Left ventricle myocardium inferior (tissue), 1 donor: ENCODE measurements at regions not wholly inside any gene's neighbourhood (a gene's known extent, or its start where the extent isn't known, plus 50 kb on each side); places are given as distances from the start of the nearest gene placed in this dataset.

ENCODE experiments used
- DNase-seq: peaks from one replicate; pipeline ENCODE4 v3.0.0-alpha.2; 2020
- H3K27ac ChIP-seq: fragments of 200-600 bp; replicated peaks from 2 replicates; pipeline ENCODE4 v1.8.0; 2021
- H3K27me3 ChIP-seq: fragments of 200-600 bp; 2 replicates; pipeline ENCODE4 v1.8.0; 2021; ENCODE audit warnings: low read depth
- H3K36me3 ChIP-seq: fragments of 200-600 bp; 2 replicates; pipeline ENCODE4 v1.8.0; 2021
- H3K4me1 ChIP-seq: fragments of 200-600 bp; 2 replicates; pipeline ENCODE4 v1.8.0; 2021
- H3K4me3 ChIP-seq: fragments of 200-600 bp; 2 replicates; pipeline ENCODE4 v1.8.0; 2021; ENCODE audit warnings: mild to moderate bottlenecking, moderate library complexity
- H3K9me3 ChIP-seq: fragments of 200-600 bp; replicated peaks from 2 replicates; pipeline ENCODE4 v1.8.0; 2021
- CTCF ChIP-seq: fragments of 200-600 bp; IDR thresholded peaks from 2 replicates; pipeline ENCODE4 v1.8.0; 2021; ENCODE audit warnings: antibody characterized with exemption, mild to moderate bottlenecking, borderline replicate concordance
- intact Hi-C: fragments of 100-400 bp; cut with micrococcal nuclease; formaldehyde crosslinking; loops from one replicate; pipeline ENCODE4 v1.11.0; 2022
- donor health status: DM: no; HTN: yes; CAD: no; lungs with severe emphysema.

GRCh38 chr13:34302596-34302995, 484.6 kb downstream of the RFC3 start:
- H3K27me3 ChIP-seq, result no peaks in the 10 kb centered on the region
- DNase-seq, result no peak
- intact Hi-C loops, result no loop called here
- H3K4me3 ChIP-seq, result no peak overlapping the region
- TF ChIP-seq CTCF, result no peak
- no peaks in the 10 kb centered on the region for H3K36me3 ChIP-seq
- H3K4me1 ChIP-seq, result no peaks in the 10 kb centered on the region
- H3K9me3 ChIP-seq, result peaks cover 32% of the 10 kb centered on the region
- no peak overlapping the region for H3K27ac ChIP-seq

- no peak for DNase-seq
- intact Hi-C loops, result no loop called here
- Histone ChIP-seq H3K27me3 (no peaks in the 10 kb centered on the region), H3K27ac (no peak overlapping the region), H3K9me3 (peaks cover 32% of the 10 kb centered on the region), H3K4me3 (no peak overlapping the region), H3K36me3 (no peaks in the 10 kb centered on the region), H3K4me1 (no peaks in the 10 kb centered on the region)
- no peak for TF ChIP-seq CTCF
Observed at GRCh38 chr13:34303346-34303745, 485.4 kb downstream of the RFC3 start.

GRCh38 chr13:34307607-34308006, 489.7 kb downstream of the RFC3 start:
- intact Hi-C loops, result no loop called here
- Histone ChIP-seq H3K27me3 (no peaks in the 10 kb centered on the region), H3K4me1 (no peaks in the 10 kb centered on the region), H3K4me3 (no peak overlapping the region), H3K9me3 (peaks cover 32% of the 10 kb centered on the region), H3K27ac (no peak overlapping the region), H3K36me3 (no peaks in the 10 kb centered on the region)
- no peak for TF ChIP-seq CTCF
- DNase-seq, result no peak

DNA sequence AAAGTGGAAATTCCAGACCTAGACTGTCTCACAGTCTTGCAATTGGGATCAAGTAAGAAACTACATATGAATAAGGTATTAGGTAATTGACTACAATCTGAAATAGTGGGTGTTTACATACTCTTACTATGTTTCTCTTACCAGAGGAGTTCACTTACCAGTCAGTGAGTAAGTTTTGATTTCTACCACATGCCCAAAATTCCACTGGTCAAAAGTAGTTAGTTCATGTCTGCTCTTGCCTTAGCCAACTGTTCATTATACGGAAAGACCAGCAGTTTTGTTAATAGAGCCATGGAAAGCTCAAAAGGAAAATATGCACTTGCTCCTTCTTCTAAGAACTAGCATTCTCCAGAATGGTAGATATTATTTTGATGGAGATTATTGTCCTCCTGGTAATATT, 490.8 kb downstream of the RFC3 start:
- no peaks in the 10 kb centered on the region for H3K36me3 ChIP-seq
- no peak overlapping the region for H3K4me3 ChIP-seq
- intact Hi-C loops, result no loop called here
- DNase-seq, result no peak
- H3K9me3 ChIP-seq, result peaks cover 22% of the 10 kb centered on the region
- no peaks in the 10 kb centered on the region for H3K27me3 ChIP-seq
- no peak for TF ChIP-seq CTCF
- no peaks in the 10 kb centered on the region for H3K4me1 ChIP-seq
- no peak overlapping the region for H3K27ac ChIP-seq

DNA sequence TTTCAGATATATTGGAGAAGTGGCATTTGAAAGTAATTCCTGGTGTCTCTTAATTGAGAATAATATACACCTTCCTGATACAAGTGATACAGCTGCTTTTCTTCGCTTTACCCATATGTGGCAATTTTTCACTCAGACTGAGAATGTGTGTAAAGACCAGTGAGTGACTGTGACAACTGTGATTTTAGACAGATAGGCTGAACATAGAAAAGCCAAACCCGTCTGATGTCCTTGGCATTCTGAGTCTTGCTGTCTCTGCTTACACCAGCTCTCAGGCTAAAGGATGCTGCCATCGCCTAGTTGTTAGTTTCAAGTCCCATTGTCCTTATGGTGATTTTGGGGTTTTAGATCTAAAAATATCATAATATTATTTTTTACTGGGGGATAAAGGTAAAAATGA, 492.6 kb downstream of the RFC3 start:
- H3K4me3 ChIP-seq, result no peak overlapping the region
- intact Hi-C loops, result no loop called here
- H3K4me1 ChIP-seq, result no peaks in the 10 kb centered on the region
- H3K36me3 ChIP-seq, result no peaks in the 10 kb centered on the region
- no peaks in the 10 kb centered on the region for H3K27me3 ChIP-seq
- TF ChIP-seq CTCF, result no peak
- no peak for DNase-seq
- H3K27ac ChIP-seq, result no peak overlapping the region
- H3K9me3 ChIP-seq, result peaks cover 6% of the 10 kb centered on the region

GRCh38 chr13:34311251-34311650, 493.3 kb downstream of the RFC3 start:
- TF ChIP-seq CTCF, result no peak
- H3K27me3 ChIP-seq, result no peaks in the 10 kb centered on the region

More at GRCh38 chr13:34311251-34311650, 493.3 kb downstream of the RFC3 start:
- Histone ChIP-seq H3K36me3 (no peaks in the 10 kb centered on the region), H3K27ac (no peak overlapping the region), H3K4me3 (no peak overlapping the region), H3K4me1 (no peaks in the 10 kb centered on the region), H3K9me3 (no peaks in the 10 kb centered on the region)
- intact Hi-C loops, result no loop called here
- DNase-seq, result no peak
